ENCODE measurements at regions not wholly inside any gene's neighbourhood (a gene's known extent, or its start where the extent isn't known, plus 50 kb on each side); places are given as distances from the start of the nearest gene placed in this dataset.

GRCh38 chr2:53460937-53461336 is 306.7 kb upstream of the CHAC2 start:
- TF ChIP-seq CTCF (IDR thresholded peaks at IDR 0.05 in 4 of 5, conservative IDR thresholded peaks at IDR 0.05 in 1 of 5): no peak
- TF ChIP-seq POLR2A (IDR thresholded peaks at IDR 0.05): no peak

Data from gastrocnemius medialis (tissue), 4 donors.